GM23338 (cell line): ENCODE measurements at regions not wholly inside any gene's neighbourhood (a gene's known extent, or its start where the extent isn't known, plus 50 kb on each side); places are given as distances from the start of the nearest gene placed in this dataset.

Experiments used
- ATAC-seq: fragments of 200-7000 bp; cut with Tn5 transposase; 3 replicates; pipeline ENCODE4 v1.9.1; 2020
- DNase-seq: peaks from one replicate; pipeline ENCODE4 v3.0.0-alpha.2; 2015; ENCODE audit warnings: low spot score
- H2AFZ ChIP-seq: fragments of 200-600 bp; sonication (generic); 2 replicates; pipeline ENCODE4 v1.8.0; 2016; ENCODE audit warnings: antibody characterized with exemption, mild to moderate bottlenecking, moderate library complexity
- H3F3A ChIP-seq: fragments of 200-600 bp; sonication (generic); replicated peaks from 2 replicates; pipeline ENCODE4 v1.8.0; 2017; ENCODE audit warnings: antibody characterized with exemption, mixed run types, low read depth
- H3K27ac ChIP-seq: fragments of 200-600 bp; sonication (generic); 2 replicates; pipeline ENCODE4 v1.6.1; 2016; ENCODE audit warnings: low read depth
- H3K27me3 ChIP-seq: fragments of 200-600 bp; sonication (generic); 2 replicates; pipeline ENCODE4 v1.8.0; 2016; ENCODE audit warnings: mild to moderate bottlenecking, mixed run types, moderate library complexity; ENCODE audit not compliant: insufficient read depth
- H3K36me3 ChIP-seq: fragments of 200-600 bp; sonication (generic); 2 replicates; pipeline ENCODE4 v1.8.0; 2016; ENCODE audit warnings: mild to moderate bottlenecking; ENCODE audit not compliant: insufficient read depth
- H3K4me1 ChIP-seq: fragments of 200-600 bp; sonication (generic); 2 replicates; pipeline ENCODE4 v1.8.0; 2016; ENCODE audit warnings: mild to moderate bottlenecking, moderate library complexity; ENCODE audit not compliant: insufficient read depth
- H3K4me2 ChIP-seq: fragments of 200-600 bp; sonication (generic); 2 replicates; pipeline ENCODE4 v1.7.1; 2017; ENCODE audit warnings: mixed run types
- H3K4me3 ChIP-seq: fragments of 200-600 bp; sonication (generic); 2 replicates; pipeline ENCODE4 v1.6.1; 2016; ENCODE audit warnings: mixed run types
- H3K79me2 ChIP-seq: fragments of 200-600 bp; sonication (generic); replicated peaks from 2 replicates; pipeline ENCODE4 v1.8.0; 2017; ENCODE audit warnings: mild to moderate bottlenecking; ENCODE audit not compliant: insufficient read depth
- H3K9me2 ChIP-seq: fragments of 200-600 bp; sonication (generic); 2 replicates; pipeline ENCODE4 v1.8.0; 2017; ENCODE audit not compliant: insufficient read depth
- H4K20me1 ChIP-seq: fragments of 200-600 bp; sonication (generic); replicated peaks from 2 replicates; pipeline ENCODE4 v1.8.0; 2017; ENCODE audit warnings: mild to moderate bottlenecking; ENCODE audit not compliant: insufficient read depth
- H3K27ac Mint-ChIP-seq: 2 replicates; pipeline ENCODE4 v1.8.0; 2020; ENCODE audit warnings: inconsistent platforms, mild to moderate bottlenecking, moderate library complexity, mixed read lengths
- H3K27me3 Mint-ChIP-seq: 3 replicates; pipeline ENCODE4 v1.8.0; 2022; ENCODE audit warnings: low read depth, mild to moderate bottlenecking, moderate library complexity, mixed read lengths, inconsistent platforms; ENCODE audit not compliant: insufficient read depth, poor library complexity
- H3K36me3 Mint-ChIP-seq: 3 replicates; pipeline ENCODE4 v1.8.0; 2021; ENCODE audit warnings: low read depth, mild to moderate bottlenecking, inconsistent platforms, moderate library complexity, mixed read lengths
- H3K4me1 Mint-ChIP-seq: 3 replicates; pipeline ENCODE4 v1.8.0; 2020; ENCODE audit warnings: mild to moderate bottlenecking, inconsistent platforms, mixed read lengths
- H3K4me3 Mint-ChIP-seq: 3 replicates; pipeline ENCODE4 v1.8.0; 2021; ENCODE audit warnings: moderate library complexity, mild to moderate bottlenecking, inconsistent platforms, mixed read lengths
- H3K9me3 Mint-ChIP-seq: 3 replicates; pipeline ENCODE4 v1.8.0; 2020; ENCODE audit warnings: moderate library complexity, mild to moderate bottlenecking, inconsistent platforms, mixed read lengths
- CREB1 ChIP-seq: fragments of 250-450 bp; sonication (Bioruptor Pico); IDR thresholded peaks from 2 replicates; pipeline ENCODE4 v1.5.0; 2020; ENCODE audit warnings: low read depth, mild to moderate bottlenecking, moderate library complexity
- EZH2 ChIP-seq: fragments of 200-600 bp; sonication (generic); IDR thresholded peaks from one replicate; pipeline ENCODE4 v1.8.0; 2017; ENCODE audit warnings: antibody characterized with exemption, mild to moderate bottlenecking, low read depth; ENCODE audit not compliant: unreplicated experiment
- JUNB ChIP-seq: IDR thresholded peaks from one replicate; pipeline ENCODE4 v1.6.1; 2016; ENCODE audit warnings: antibody characterized with exemption; ENCODE audit not compliant: unreplicated experiment
- POLR2AphosphoS5 ChIP-seq: IDR thresholded peaks from 2 replicates; pipeline ENCODE4 v1.6.1; 2016; ENCODE audit warnings: antibody characterized with exemption, low read depth
- STAT1 ChIP-seq: IDR thresholded peaks from one replicate; pipeline ENCODE4 v1.6.1; 2016; ENCODE audit warnings: antibody characterized with exemption; ENCODE audit not compliant: unreplicated experiment
- ZNF114 ChIP-seq: fragments of 250-450 bp; sonication (Bioruptor Pico); IDR thresholded peaks from 2 replicates; pipeline ENCODE4 v1.5.0; 2020; ENCODE audit warnings: mild to moderate bottlenecking, moderate library complexity
- ZNF331 ChIP-seq: fragments of 250-450 bp; sonication (Bioruptor Pico); IDR thresholded peaks from 2 replicates; pipeline ENCODE4 v1.5.0; 2020; ENCODE audit warnings: low read depth, mild to moderate bottlenecking, moderate library complexity
- TF ChIP-seq, protein P1 (sequence below): IDR thresholded peaks from 2 replicates; pipeline ENCODE4 v1.6.1; 2016; ENCODE audit warnings: antibody characterized with exemption
- TF ChIP-seq, protein P2 (sequence below): IDR thresholded peaks from one replicate; pipeline ENCODE4 v1.6.1; 2018; ENCODE audit warnings: antibody characterized with exemption; ENCODE audit not compliant: unreplicated experiment
- TF ChIP-seq, protein P3 (sequence below), 2 experiments: fragments of 200-600 bp in 1 of 2; sonication (generic) in 1 of 2; conservative IDR thresholded peaks; 2 replicates each; pipeline versions ENCODE4 v1.5.1 to v1.6.1; 2016 to 2017; ENCODE audit warnings: antibody characterized with exemption in 2 of 2, low read depth in 2 of 2, mild to moderate bottlenecking in 2 of 2, moderate library complexity in 1 of 2
- TF ChIP-seq, protein P4 (sequence below): fragments of 250-450 bp; sonication (Bioruptor Pico); IDR thresholded peaks from 2 replicates; pipeline ENCODE4 v1.5.0; 2020; ENCODE audit warnings: mild to moderate bottlenecking, moderate library complexity

DNA sequence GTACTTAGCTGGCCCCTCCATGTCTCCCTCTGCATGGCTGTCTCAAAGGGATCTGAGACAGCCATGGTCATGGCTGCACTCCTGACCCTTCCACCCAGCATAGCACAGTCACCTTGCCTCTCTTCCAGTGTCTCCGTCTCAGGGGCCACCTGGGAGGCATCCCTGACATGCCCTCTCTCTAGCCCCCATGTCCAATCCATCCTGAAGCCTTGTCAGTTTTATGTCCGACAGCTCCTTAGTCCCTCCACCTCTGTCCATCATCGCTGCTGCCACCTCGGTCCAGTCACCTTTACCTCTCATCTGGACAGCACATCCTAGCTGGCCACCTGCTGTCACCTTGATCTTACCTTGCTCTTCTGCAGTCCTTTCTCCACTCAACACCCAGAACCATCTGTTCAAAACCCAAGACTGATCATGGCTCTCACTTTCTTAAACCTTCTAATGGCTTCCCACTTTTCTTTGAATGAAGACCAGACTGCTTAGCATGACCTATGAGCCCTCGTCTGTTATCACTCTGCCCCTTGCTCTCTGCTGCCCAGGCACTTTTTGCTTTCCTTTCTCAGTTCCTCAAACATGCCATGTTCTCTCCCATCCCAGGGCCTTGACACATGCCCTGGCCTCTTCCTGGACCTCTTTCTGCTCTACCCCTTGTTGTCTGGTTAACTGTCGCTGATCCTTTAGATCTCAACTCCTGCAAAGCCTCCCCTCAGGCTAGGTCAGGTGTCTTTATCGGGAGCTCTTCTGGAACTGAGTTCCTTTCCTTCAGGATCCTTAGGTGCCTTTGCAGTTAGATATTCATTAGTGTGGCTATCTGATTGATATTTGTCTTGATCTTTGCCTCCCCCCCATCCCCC lies 181.8 kb upstream of the PITX1 start (continued):
- no peak for TF ChIP-seq EZH2
- TF ChIP-seq, protein P1, sequence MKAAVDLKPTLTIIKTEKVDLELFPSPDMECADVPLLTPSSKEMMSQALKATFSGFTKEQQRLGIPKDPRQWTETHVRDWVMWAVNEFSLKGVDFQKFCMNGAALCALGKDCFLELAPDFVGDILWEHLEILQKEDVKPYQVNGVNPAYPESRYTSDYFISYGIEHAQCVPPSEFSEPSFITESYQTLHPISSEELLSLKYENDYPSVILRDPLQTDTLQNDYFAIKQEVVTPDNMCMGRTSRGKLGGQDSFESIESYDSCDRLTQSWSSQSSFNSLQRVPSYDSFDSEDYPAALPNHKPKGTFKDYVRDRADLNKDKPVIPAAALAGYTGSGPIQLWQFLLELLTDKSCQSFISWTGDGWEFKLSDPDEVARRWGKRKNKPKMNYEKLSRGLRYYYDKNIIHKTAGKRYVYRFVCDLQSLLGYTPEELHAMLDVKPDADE: no peak
- TF ChIP-seq, protein P2, sequence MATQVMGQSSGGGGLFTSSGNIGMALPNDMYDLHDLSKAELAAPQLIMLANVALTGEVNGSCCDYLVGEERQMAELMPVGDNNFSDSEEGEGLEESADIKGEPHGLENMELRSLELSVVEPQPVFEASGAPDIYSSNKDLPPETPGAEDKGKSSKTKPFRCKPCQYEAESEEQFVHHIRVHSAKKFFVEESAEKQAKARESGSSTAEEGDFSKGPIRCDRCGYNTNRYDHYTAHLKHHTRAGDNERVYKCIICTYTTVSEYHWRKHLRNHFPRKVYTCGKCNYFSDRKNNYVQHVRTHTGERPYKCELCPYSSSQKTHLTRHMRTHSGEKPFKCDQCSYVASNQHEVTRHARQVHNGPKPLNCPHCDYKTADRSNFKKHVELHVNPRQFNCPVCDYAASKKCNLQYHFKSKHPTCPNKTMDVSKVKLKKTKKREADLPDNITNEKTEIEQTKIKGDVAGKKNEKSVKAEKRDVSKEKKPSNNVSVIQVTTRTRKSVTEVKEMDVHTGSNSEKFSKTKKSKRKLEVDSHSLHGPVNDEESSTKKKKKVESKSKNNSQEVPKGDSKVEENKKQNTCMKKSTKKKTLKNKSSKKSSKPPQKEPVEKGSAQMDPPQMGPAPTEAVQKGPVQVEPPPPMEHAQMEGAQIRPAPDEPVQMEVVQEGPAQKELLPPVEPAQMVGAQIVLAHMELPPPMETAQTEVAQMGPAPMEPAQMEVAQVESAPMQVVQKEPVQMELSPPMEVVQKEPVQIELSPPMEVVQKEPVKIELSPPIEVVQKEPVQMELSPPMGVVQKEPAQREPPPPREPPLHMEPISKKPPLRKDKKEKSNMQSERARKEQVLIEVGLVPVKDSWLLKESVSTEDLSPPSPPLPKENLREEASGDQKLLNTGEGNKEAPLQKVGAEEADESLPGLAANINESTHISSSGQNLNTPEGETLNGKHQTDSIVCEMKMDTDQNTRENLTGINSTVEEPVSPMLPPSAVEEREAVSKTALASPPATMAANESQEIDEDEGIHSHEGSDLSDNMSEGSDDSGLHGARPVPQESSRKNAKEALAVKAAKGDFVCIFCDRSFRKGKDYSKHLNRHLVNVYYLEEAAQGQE: no peak
- no peak for TF ChIP-seq JUNB
- no peak for TF ChIP-seq CREB1 (CRISPR knock-in tag)
- TF ChIP-seq, protein P3, sequence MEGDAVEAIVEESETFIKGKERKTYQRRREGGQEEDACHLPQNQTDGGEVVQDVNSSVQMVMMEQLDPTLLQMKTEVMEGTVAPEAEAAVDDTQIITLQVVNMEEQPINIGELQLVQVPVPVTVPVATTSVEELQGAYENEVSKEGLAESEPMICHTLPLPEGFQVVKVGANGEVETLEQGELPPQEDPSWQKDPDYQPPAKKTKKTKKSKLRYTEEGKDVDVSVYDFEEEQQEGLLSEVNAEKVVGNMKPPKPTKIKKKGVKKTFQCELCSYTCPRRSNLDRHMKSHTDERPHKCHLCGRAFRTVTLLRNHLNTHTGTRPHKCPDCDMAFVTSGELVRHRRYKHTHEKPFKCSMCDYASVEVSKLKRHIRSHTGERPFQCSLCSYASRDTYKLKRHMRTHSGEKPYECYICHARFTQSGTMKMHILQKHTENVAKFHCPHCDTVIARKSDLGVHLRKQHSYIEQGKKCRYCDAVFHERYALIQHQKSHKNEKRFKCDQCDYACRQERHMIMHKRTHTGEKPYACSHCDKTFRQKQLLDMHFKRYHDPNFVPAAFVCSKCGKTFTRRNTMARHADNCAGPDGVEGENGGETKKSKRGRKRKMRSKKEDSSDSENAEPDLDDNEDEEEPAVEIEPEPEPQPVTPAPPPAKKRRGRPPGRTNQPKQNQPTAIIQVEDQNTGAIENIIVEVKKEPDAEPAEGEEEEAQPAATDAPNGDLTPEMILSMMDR (conservative IDR thresholded peaks at IDR 0.05; ENCODE audit: low read depth in 2 of 2): no peak
- no peak for TF ChIP-seq ZNF331 (CRISPR knock-in tag)
- TF ChIP-seq STAT1: no peak

DNA sequence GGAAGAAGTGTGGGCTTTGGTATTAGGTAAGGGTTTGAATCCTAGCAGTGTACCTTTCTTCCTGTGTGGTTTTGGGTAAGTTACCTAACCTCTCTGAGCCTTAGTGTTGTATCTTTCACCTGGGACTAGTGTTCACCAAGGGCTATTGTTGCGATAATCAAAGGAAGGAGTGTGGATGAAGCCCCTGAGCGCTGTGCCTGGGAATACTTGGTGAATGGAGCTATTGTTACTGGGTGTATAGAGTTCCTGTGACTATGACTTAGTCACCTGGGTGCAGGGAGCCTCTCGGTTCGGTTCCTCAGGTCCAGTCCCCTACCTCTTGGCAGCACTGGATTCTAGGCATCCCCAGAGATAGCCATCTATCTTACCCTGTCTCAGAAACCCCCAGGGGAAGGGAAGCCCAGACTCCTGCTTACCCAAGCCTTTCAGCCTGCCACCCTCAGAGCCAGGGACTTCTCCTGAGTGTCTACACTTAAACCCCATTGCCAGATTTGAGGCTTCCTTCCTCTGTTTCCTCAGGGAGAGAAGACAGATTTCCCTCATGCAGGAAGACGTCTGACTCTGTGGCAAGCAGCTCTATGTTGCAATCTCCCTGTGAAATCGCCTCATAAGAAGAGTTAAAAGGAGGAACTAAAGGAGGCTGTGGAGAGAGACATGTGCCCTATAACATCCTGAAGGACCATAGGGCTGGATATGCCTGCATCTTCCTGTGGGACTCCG lies 181.0 kb upstream of the PITX1 start:
- Histone ChIP-seq H3K27me3 (no peaks in the 10 kb centered on the region), H3K79me2 (no peaks in the 10 kb centered on the region), H3K36me3 (no peaks in the 10 kb centered on the region), H2AFZ (no peak overlapping the region), H3K4me2 (no peak overlapping the region), H3K27ac (no peak overlapping the region), H4K20me1 (no peaks in the 10 kb centered on the region), H3F3A (no peaks in the 10 kb centered on the region), H3K9me2 (no peaks in the 10 kb centered on the region), H3K4me1 (peaks cover 9% of the 10 kb centered on the region), H3K4me3 (no peak overlapping the region)
- ATAC-seq: no peak
- Mint-ChIP-seq H3K27ac (no peak overlapping the region), H3K36me3 (no peaks in the 10 kb centered on the region; the same call in 2 of the 3 replicates), H3K4me3 (no peak overlapping the region), H3K9me3 (no peaks in the 10 kb centered on the region), H3K4me1 (peaks cover 15% of the 10 kb centered on the region), H3K27me3 (peaks cover 9% of the 10 kb centered on the region)
- no peak for DNase-seq
- no peak for TF ChIP-seq POLR2AphosphoS5
- no peak for TF ChIP-seq ZNF114 (CRISPR knock-in tag)
- TF ChIP-seq, protein P4, sequence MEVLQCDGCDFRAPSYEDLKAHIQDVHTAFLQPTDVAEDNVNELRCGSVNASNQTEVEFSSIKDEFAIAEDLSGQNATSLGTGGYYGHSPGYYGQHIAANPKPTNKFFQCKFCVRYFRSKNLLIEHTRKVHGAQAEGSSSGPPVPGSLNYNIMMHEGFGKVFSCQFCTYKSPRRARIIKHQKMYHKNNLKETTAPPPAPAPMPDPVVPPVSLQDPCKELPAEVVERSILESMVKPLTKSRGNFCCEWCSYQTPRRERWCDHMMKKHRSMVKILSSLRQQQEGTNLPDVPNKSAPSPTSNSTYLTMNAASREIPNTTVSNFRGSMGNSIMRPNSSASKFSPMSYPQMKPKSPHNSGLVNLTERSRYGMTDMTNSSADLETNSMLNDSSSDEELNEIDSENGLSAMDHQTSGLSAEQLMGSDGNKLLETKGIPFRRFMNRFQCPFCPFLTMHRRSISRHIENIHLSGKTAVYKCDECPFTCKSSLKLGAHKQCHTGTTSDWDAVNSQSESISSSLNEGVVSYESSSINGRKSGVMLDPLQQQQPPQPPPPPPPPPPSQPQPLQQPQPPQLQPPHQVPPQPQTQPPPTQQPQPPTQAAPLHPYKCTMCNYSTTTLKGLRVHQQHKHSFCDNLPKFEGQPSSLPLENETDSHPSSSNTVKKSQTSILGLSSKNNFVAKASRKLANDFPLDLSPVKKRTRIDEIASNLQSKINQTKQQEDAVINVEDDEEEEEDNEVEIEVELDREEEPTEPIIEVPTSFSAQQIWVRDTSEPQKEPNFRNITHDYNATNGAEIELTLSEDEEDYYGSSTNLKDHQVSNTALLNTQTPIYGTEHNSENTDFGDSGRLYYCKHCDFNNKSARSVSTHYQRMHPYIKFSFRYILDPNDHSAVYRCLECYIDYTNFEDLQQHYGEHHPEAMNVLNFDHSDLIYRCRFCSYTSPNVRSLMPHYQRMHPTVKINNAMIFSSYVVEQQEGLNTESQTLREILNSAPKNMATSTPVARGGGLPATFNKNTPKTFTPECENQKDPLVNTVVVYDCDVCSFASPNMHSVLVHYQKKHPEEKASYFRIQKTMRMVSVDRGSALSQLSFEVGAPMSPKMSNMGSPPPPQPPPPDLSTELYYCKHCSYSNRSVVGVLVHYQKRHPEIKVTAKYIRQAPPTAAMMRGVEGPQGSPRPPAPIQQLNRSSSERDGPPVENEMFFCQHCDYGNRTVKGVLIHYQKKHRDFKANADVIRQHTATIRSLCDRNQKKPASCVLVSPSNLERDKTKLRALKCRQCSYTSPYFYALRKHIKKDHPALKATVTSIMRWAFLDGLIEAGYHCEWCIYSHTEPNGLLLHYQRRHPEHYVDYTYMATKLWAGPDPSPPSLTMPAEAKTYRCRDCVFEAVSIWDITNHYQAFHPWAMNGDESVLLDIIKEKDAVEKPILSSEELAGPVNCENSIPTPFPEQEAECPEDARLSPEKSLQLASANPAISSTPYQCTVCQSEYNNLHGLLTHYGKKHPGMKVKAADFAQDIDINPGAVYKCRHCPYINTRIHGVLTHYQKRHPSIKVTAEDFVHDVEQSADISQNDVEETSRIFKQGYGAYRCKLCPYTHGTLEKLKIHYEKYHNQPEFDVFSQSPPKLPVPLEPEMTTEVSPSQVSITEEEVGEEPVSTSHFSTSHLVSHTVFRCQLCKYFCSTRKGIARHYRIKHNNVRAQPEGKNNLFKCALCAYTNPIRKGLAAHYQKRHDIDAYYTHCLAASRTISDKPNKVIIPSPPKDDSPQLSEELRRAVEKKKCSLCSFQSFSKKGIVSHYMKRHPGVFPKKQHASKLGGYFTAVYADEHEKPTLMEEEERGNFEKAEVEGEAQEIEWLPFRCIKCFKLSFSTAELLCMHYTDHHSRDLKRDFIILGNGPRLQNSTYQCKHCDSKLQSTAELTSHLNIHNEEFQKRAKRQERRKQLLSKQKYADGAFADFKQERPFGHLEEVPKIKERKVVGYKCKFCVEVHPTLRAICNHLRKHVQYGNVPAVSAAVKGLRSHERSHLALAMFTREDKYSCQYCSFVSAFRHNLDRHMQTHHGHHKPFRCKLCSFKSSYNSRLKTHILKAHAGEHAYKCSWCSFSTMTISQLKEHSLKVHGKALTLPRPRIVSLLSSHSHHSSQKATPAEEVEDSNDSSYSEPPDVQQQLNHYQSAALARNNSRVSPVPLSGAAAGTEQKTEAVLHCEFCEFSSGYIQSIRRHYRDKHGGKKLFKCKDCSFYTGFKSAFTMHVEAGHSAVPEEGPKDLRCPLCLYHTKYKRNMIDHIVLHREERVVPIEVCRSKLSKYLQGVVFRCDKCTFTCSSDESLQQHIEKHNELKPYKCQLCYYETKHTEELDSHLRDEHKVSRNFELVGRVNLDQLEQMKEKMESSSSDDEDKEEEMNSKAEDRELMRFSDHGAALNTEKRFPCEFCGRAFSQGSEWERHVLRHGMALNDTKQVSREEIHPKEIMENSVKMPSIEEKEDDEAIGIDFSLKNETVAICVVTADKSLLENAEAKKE (CRISPR knock-in tag): no peak
- no peak for TF ChIP-seq EZH2
